Colonic mucosa (tissue), 4 donors: ENCODE measurements at regions not wholly inside any gene's neighbourhood (a gene's known extent, or its start where the extent isn't known, plus 50 kb on each side); places are given as distances from the start of the nearest gene placed in this dataset.

Experiments used
- DNase-seq: peaks from one replicate; pipeline ENCODE4 v3.0.0-alpha.2; 2020
- H3K27ac ChIP-seq: fragments of 200-600 bp; one replicate; pipeline ENCODE4 v1.8.0; 2021
- H3K27me3 ChIP-seq: fragments of 200-600 bp; one replicate; pipeline ENCODE4 v1.8.0; 2021
- H3K36me3 ChIP-seq: fragments of 200-600 bp; one replicate; pipeline ENCODE4 v1.8.0; 2021
- H3K4me1 ChIP-seq: fragments of 200-600 bp; one replicate; pipeline ENCODE4 v1.8.0; 2021; ENCODE audit warnings: mild to moderate bottlenecking
- H3K4me3 ChIP-seq: fragments of 200-600 bp; one replicate; pipeline ENCODE4 v1.8.0; 2021
- H3K9ac ChIP-seq, 2 donors: one replicate each; pipeline ENCODE4 v1.7.0; 2013; ENCODE audit warnings: control low read depth in 2 of 2, low read depth in 2 of 2, low read length in 2 of 2
- H3K9me3 ChIP-seq: fragments of 200-600 bp; one replicate; pipeline ENCODE4 v1.8.0; 2021
- intact Hi-C: fragments of 100-400 bp; cut with DNase I; formaldehyde crosslinking; loops from one replicate; pipeline ENCODE4 v1.14.1; 2022
- TF ChIP-seq, protein P1 (sequence below): fragments of 200-600 bp; IDR thresholded peaks from one replicate; pipeline ENCODE4 v1.8.0; 2022; ENCODE audit warnings: antibody characterized with exemption, mild to moderate bottlenecking
- donor health status: healthy.
- donor health status: DM: no; HTN: no; CAD: no.
- donor health status: DM: no; HTN: no; CAD: no.

- H3K4me3 ChIP-seq, result no peak overlapping the region
- no peaks in the 10 kb centered on the region for H3K9me3 ChIP-seq
- H3K27ac ChIP-seq, result no peak overlapping the region
- intact Hi-C loops, result no loop called here
- H3K27me3 ChIP-seq, result no peaks in the 10 kb centered on the region
- DNase-seq, result no peak
- H3K9ac ChIP-seq, result no peak overlapping the region
- H3K4me1 ChIP-seq, result no peaks in the 10 kb centered on the region
- no peaks in the 10 kb centered on the region for H3K36me3 ChIP-seq
- TF ChIP-seq, protein P1, sequence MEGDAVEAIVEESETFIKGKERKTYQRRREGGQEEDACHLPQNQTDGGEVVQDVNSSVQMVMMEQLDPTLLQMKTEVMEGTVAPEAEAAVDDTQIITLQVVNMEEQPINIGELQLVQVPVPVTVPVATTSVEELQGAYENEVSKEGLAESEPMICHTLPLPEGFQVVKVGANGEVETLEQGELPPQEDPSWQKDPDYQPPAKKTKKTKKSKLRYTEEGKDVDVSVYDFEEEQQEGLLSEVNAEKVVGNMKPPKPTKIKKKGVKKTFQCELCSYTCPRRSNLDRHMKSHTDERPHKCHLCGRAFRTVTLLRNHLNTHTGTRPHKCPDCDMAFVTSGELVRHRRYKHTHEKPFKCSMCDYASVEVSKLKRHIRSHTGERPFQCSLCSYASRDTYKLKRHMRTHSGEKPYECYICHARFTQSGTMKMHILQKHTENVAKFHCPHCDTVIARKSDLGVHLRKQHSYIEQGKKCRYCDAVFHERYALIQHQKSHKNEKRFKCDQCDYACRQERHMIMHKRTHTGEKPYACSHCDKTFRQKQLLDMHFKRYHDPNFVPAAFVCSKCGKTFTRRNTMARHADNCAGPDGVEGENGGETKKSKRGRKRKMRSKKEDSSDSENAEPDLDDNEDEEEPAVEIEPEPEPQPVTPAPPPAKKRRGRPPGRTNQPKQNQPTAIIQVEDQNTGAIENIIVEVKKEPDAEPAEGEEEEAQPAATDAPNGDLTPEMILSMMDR, result no peak
Measured at GRCh38 chr1:80181418-80181817, 1174.9 kb upstream of the ADGRL4 start.

DNA sequence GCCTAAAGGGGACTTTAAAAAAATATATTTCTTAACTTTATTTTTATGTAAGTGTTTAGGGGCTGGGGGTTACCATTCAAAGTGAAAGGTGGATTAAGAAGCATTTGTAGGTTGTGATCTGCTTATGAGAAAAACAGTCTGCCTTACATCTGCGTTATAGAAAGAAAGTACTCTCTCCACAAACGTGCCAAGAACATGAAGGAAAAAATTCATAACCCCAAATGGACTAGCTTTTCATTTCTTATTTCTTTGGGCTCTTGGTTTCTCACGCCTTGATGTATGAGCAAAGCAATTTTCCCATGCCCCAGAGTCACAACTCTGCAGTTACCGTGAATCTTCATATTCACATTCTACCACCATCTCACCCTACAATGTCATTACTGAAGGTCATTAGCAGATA is 1165.1 kb upstream of the ADGRL4 start:
- no peaks in the 10 kb centered on the region for H3K4me1 ChIP-seq
- no peak for DNase-seq

GRCh38 chr1:80170811-80171485 is 1164.4 kb upstream of the ADGRL4 start:
- H3K27ac ChIP-seq, result no peak overlapping the region
- no peaks in the 10 kb centered on the region for H3K9me3 ChIP-seq
- H3K36me3 ChIP-seq, result no peaks in the 10 kb centered on the region
- no peak overlapping the region for H3K9ac ChIP-seq
- intact Hi-C loops, result no loop called here
- no peaks in the 10 kb centered on the region for H3K4me1 ChIP-seq
- H3K27me3 ChIP-seq, result no peaks in the 10 kb centered on the region
- TF ChIP-seq, protein P1, result no peak
- H3K4me3 ChIP-seq, result no peak overlapping the region
- no peak for DNase-seq

More for the DNA sequence above, 1165.1 kb upstream of the ADGRL4 start:
- TF ChIP-seq, protein P1, result no peak
- Histone ChIP-seq H3K27ac (no peak overlapping the region), H3K27me3 (no peaks in the 10 kb centered on the region), H3K4me3 (no peak overlapping the region), H3K9ac (no peak overlapping the region), H3K9me3 (no peaks in the 10 kb centered on the region), H3K36me3 (no peaks in the 10 kb centered on the region)
- intact Hi-C loops, result no loop called here

- Histone ChIP-seq H3K4me3 (no peak overlapping the region), H3K36me3 (no peaks in the 10 kb centered on the region), H3K9me3 (no peaks in the 10 kb centered on the region), H3K9ac (no peak overlapping the region), H3K27me3 (no peaks in the 10 kb centered on the region), H3K4me1 (no peaks in the 10 kb centered on the region), H3K27ac (no peak overlapping the region)
- TF ChIP-seq, protein P1, result no peak
- DNase-seq, result no peak
- intact Hi-C loops, result no loop called here
Measured at GRCh38 chr1:80164150-80164549, 1157.6 kb upstream of the ADGRL4 start.

GRCh38 chr1:80163686-80164085 is 1157.2 kb upstream of the ADGRL4 start:
- Histone ChIP-seq H3K4me1 (no peaks in the 10 kb centered on the region), H3K27ac (no peak overlapping the region), H3K4me3 (no peak overlapping the region), H3K9me3 (no peaks in the 10 kb centered on the region), H3K36me3 (no peaks in the 10 kb centered on the region), H3K27me3 (no peaks in the 10 kb centered on the region), H3K9ac (no peak overlapping the region)
- DNase-seq, result no peak
- TF ChIP-seq, protein P1, result no peak
- intact Hi-C loops, result no loop called here
